Muscle of leg (tissue), 3 donors: ENCODE measurements at regions not wholly inside any gene's neighbourhood (a gene's known extent, or its start where the extent isn't known, plus 50 kb on each side); places are given as distances from the start of the nearest gene placed in this dataset.
A peak's percentile ranks its signal among the peaks of the same experiment; 100 is the strongest.

Source experiments
- DNase-seq: peaks from one replicate; pipeline ENCODE4 v3.0.0; 2013
- H3K27ac ChIP-seq: one replicate; pipeline ENCODE4 v1.5.1; 2013; ENCODE audit warnings: mild to moderate bottlenecking, low read length, control low read depth
- H3K27me3 ChIP-seq: one replicate; pipeline ENCODE4 v1.6.1; 2013; ENCODE audit warnings: low read length; ENCODE audit not compliant: control insufficient read depth, insufficient read depth
- H3K36me3 ChIP-seq: one replicate; pipeline ENCODE4 v1.6.1; 2013; ENCODE audit warnings: low read length; ENCODE audit not compliant: control insufficient read depth, insufficient read depth
- H3K4me1 ChIP-seq: one replicate; pipeline ENCODE4 v1.6.1; 2013; ENCODE audit warnings: low read length; ENCODE audit not compliant: control insufficient read depth, insufficient read depth
- H3K4me3 ChIP-seq: one replicate; pipeline ENCODE4 v1.5.1; 2013; ENCODE audit warnings: low read length, control low read depth
- H3K9me3 ChIP-seq: replicated peaks from 2 replicates; pipeline ENCODE4 v1.6.1; 2013; ENCODE audit warnings: low read depth, low read length; ENCODE audit not compliant: control insufficient read depth
- WGBS: methylation state at CpG from one replicate; pipeline ENCODE4 v1.1.5; 2013; ENCODE audit warnings: missing lambda C conversion rate; ENCODE audit not compliant: insufficient coverage; 5-methylcytosine and 5-hydroxymethylcytosine counted together

- Histone ChIP-seq H3K36me3 (no peaks in the 10 kb centered on the region), H3K4me3 (no peak overlapping the region), H3K9me3 (no peaks in the 10 kb centered on the region), H3K27me3 (peaks cover 2% of the 10 kb centered on the region), H3K4me1 (no peaks in the 10 kb centered on the region), H3K27ac (no peak overlapping the region)
- DNase-seq: no peak
- 57% methylated on average over 1 of the region's 1 CpG for WGBS
Observed at GRCh38 chr20:23282111-23282510, 68.5 kb upstream of the NXT1 start.

- H3K9me3 ChIP-seq: no peaks in the 10 kb centered on the region
- H3K36me3 ChIP-seq: no peaks in the 10 kb centered on the region
- WGBS: 89% methylated on average over 7 of the region's 7 CpGs
- no peak overlapping the region for H3K27ac ChIP-seq
- no peak for DNase-seq
- H3K27me3 ChIP-seq: peaks cover 2% of the 10 kb centered on the region
- H3K4me1 ChIP-seq: no peaks in the 10 kb centered on the region
- no peak overlapping the region for H3K4me3 ChIP-seq
Observed at GRCh38 chr20:23279836-23280235, 70.8 kb upstream of the NXT1 start.

GRCh38 chr20:23278172-23278571 is 72.4 kb upstream of the NXT1 start:
- Histone ChIP-seq H3K9me3 (no peaks in the 10 kb centered on the region), H3K4me1 (no peaks in the 10 kb centered on the region), H3K27me3 (no peaks in the 10 kb centered on the region), H3K36me3 (no peaks in the 10 kb centered on the region), H3K27ac (no peak overlapping the region), H3K4me3 (no peak overlapping the region)
- no CpG with 5 or more reads among the region's 4 CpGs for WGBS
- DNase-seq: no peak

- DNase-seq: peak; percentile 21
- no peak overlapping the region for H3K4me3 ChIP-seq
- WGBS: no CpG with 5 or more reads among the region's 2 CpGs
Observed at GRCh38 chr20:23277316-23277715, 73.3 kb upstream of the NXT1 start.

GRCh38 chr20:23273776-23274175 is 76.8 kb upstream of the NXT1 start:
- Histone ChIP-seq H3K36me3 (no peaks in the 10 kb centered on the region), H3K27ac (no peak overlapping the region), H3K4me3 (no peak overlapping the region), H3K4me1 (no peaks in the 10 kb centered on the region), H3K27me3 (no peaks in the 10 kb centered on the region), H3K9me3 (no peaks in the 10 kb centered on the region)
- 85% methylated on average over 2 of the region's 3 CpGs for WGBS
- DNase-seq: no peak

More at GRCh38 chr20:23277316-23277715, 73.3 kb upstream of the NXT1 start:
- Histone ChIP-seq H3K36me3 (no peaks in the 10 kb centered on the region), H3K4me1 (no peaks in the 10 kb centered on the region), H3K27me3 (no peaks in the 10 kb centered on the region), H3K27ac (no peak overlapping the region), H3K9me3 (no peaks in the 10 kb centered on the region)

GRCh38 chr20:23272176-23273029 is 78.2 kb upstream of the NXT1 start:
- no peak overlapping the region for H3K4me3 ChIP-seq
- H3K9me3 ChIP-seq: peaks cover 6% of the 10 kb centered on the region
- no peak overlapping the region for H3K27ac ChIP-seq
- no peaks in the 10 kb centered on the region for H3K4me1 ChIP-seq
- DNase-seq: no peak
- WGBS: 75% methylated on average over 1 of the region's 6 CpGs
- no peaks in the 10 kb centered on the region for H3K36me3 ChIP-seq
- H3K27me3 ChIP-seq: no peaks in the 10 kb centered on the region

- 72% methylated on average over 7 of the region's 11 CpGs for WGBS
- Histone ChIP-seq H3K4me1 (no peaks in the 10 kb centered on the region), H3K9me3 (peaks cover 6% of the 10 kb centered on the region), H3K36me3 (no peaks in the 10 kb centered on the region), H3K27ac (peak overlapping the region; percentile 71), H3K27me3 (no peaks in the 10 kb centered on the region), H3K4me3 (no peak overlapping the region)
- DNase-seq: peak; percentile 28
Observed at GRCh38 chr20:23270382-23270911, 80.1 kb upstream of the NXT1 start.

- Histone ChIP-seq H3K9me3 (peaks cover 6% of the 10 kb centered on the region), H3K27ac (peak overlapping the region; percentile 71), H3K36me3 (no peaks in the 10 kb centered on the region), H3K4me3 (no peak overlapping the region), H3K4me1 (no peaks in the 10 kb centered on the region), H3K27me3 (no peaks in the 10 kb centered on the region)
- no peak for DNase-seq
- 74% methylated on average over 5 of the region's 5 CpGs for WGBS
Observed at GRCh38 chr20:23269954-23270353, 80.6 kb upstream of the NXT1 start.

- DNase-seq: no peak
- no peaks in the 10 kb centered on the region for H3K4me1 ChIP-seq
- WGBS: 90% methylated on average over 3 of the region's 4 CpGs
- no peaks in the 10 kb centered on the region for H3K27me3 ChIP-seq
- no peak overlapping the region for H3K4me3 ChIP-seq
- H3K9me3 ChIP-seq: peaks cover 6% of the 10 kb centered on the region
- no peak overlapping the region for H3K27ac ChIP-seq
- no peaks in the 10 kb centered on the region for H3K36me3 ChIP-seq
Observed at GRCh38 chr20:23268792-23269354, 81.7 kb upstream of the NXT1 start.

- H3K4me3 ChIP-seq: no peak overlapping the region
- H3K4me1 ChIP-seq: no peaks in the 10 kb centered on the region
- 92% methylated on average over 2 of the region's 2 CpGs for WGBS
- H3K9me3 ChIP-seq: peaks cover 11% of the 10 kb centered on the region
- no peaks in the 10 kb centered on the region for H3K36me3 ChIP-seq
- H3K27ac ChIP-seq: no peak overlapping the region
- no peak for DNase-seq
- no peaks in the 10 kb centered on the region for H3K27me3 ChIP-seq
Observed at GRCh38 chr20:23267909-23268308, 82.7 kb upstream of the NXT1 start.
